Mesodermal cell (in vitro differentiated cells): ENCODE measurements at regions not wholly inside any gene's neighbourhood (a gene's known extent, or its start where the extent isn't known, plus 50 kb on each side); places are given as distances from the start of the nearest gene placed in this dataset.

Source experiments
- H3K27ac ChIP-seq: 2 replicates; pipeline ENCODE4 v1.7.0; 2013; ENCODE audit warnings: mild to moderate bottlenecking, low read depth, low read length, moderate library complexity; ENCODE audit not compliant: severe bottlenecking
- H3K36me3 ChIP-seq: 2 replicates; pipeline ENCODE4 v1.7.1; 2013; ENCODE audit warnings: mild to moderate bottlenecking, low read length, moderate library complexity; ENCODE audit not compliant: control insufficient read depth, insufficient read depth
- H3K4me1 ChIP-seq: one replicate; pipeline ENCODE4 v1.7.1; 2013; ENCODE audit warnings: mild to moderate bottlenecking, low read length; ENCODE audit not compliant: insufficient read depth, control insufficient read depth, poor library complexity, severe bottlenecking
- H3K4me3 ChIP-seq: 2 replicates; pipeline ENCODE4 v1.7.0; 2013; ENCODE audit warnings: low read length, control low read depth, mild to moderate bottlenecking; ENCODE audit not compliant: insufficient read depth, poor library complexity, severe bottlenecking; ENCODE audit errors: extremely low read depth
- H3K9me3 ChIP-seq: 2 replicates; pipeline ENCODE4 v1.7.1; 2013; ENCODE audit warnings: mild to moderate bottlenecking, low read length, moderate library complexity; ENCODE audit not compliant: control insufficient read depth
- WGBS, 2 experiments: methylation state at CpG; one replicate each; pipeline ENCODE4 v1.1.5; 2013; ENCODE audit warnings: missing lambda C conversion rate in 2 of 2; ENCODE audit not compliant: insufficient coverage in 2 of 2; 5-methylcytosine and 5-hydroxymethylcytosine counted together

DNA sequence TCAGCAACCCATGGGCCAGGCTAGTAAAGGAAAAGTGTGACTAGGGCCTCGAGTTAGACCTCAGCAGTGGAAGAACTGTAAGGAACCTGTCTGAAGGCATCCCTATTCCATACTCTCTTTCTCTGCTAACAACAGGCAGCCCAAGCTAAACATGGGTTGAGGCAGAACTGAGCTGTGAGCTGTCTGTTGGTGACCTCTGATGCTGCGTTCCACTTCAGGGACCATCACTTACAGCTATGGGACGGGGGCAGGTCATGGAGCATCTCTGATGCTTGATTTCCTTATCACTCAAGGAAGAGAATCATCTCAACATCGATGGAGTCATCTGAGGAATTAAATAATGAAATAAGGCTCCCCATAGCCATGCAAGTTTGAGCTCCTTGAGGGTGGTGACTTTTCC is 174.8 kb downstream of the ACTL7B start:
- no peaks in the 10 kb centered on the region for H3K4me1 ChIP-seq
- 90 to 92% methylated on average over 2 of the region's 4 CpGs for WGBS, 2 experiments
- no peak overlapping the region for H3K27ac ChIP-seq
- H3K36me3 ChIP-seq, result no peaks in the 10 kb centered on the region
- H3K4me3 ChIP-seq, result no peak overlapping the region
- no peaks in the 10 kb centered on the region for H3K9me3 ChIP-seq

GRCh38 chr9:108677776-108678175 is 178.0 kb downstream of the ACTL7B start:
- H3K36me3 ChIP-seq, result no peaks in the 10 kb centered on the region
- no peak overlapping the region for H3K27ac ChIP-seq
- H3K9me3 ChIP-seq, result no peaks in the 10 kb centered on the region
- 87 to 95% methylated on average over 3 to 5 of the region's 6 CpGs for WGBS, 2 experiments
- no peaks in the 10 kb centered on the region for H3K4me1 ChIP-seq
- H3K4me3 ChIP-seq, result no peak overlapping the region

DNA sequence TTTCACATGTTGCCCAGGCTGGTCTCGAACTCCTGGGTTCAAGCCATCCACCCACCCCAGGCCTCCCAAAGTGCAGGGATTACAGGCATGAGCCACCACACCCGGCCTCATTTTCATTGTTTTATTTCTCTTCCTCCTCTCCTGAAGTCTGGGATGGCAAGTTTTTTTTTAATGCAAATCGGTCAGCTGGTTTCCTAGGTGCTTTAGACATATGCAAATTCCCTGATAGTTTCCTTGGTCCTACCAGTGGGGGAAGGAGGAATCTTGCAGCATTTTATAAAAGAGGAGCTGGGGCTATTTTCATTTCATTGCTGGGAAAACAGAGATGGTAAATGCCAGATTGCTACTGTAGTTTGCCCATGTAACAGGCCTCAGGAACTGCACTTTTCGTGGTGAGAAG is 179.4 kb downstream of the ACTL7B start:
- Histone ChIP-seq H3K27ac (no peak overlapping the region), H3K4me3 (no peak overlapping the region), H3K4me1 (no peaks in the 10 kb centered on the region), H3K36me3 (no peaks in the 10 kb centered on the region), H3K9me3 (no peaks in the 10 kb centered on the region)
- 44 to 59% methylated on average over 1 to 4 of the region's 4 CpGs for WGBS, 2 experiments

DNA sequence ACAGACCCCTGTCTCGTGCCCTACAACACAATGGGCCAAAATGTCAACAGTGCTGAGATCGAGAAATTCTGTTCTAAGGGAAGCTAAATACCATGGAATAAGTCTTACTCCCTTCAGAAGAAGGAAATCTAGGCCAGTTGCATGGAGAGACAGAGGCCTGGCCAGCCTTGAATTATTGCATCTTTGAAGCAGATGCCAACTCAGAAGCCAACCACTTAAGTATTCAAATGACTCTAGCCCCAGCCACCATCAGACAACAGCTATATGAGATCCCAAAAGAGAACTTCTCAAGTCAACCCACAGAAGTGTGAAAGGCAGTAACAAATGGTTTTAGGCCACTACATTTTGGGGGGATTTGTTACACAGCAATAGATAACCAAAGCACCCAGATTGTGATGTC is 180.1 kb downstream of the ACTL7B start:
- Histone ChIP-seq H3K27ac (no peak overlapping the region), H3K4me1 (no peaks in the 10 kb centered on the region), H3K36me3 (no peaks in the 10 kb centered on the region), H3K4me3 (no peak overlapping the region), H3K9me3 (no peaks in the 10 kb centered on the region)
- WGBS, 2 experiments, result 89 to 90% methylated on average over 2 of the region's 2 CpGs

DNA sequence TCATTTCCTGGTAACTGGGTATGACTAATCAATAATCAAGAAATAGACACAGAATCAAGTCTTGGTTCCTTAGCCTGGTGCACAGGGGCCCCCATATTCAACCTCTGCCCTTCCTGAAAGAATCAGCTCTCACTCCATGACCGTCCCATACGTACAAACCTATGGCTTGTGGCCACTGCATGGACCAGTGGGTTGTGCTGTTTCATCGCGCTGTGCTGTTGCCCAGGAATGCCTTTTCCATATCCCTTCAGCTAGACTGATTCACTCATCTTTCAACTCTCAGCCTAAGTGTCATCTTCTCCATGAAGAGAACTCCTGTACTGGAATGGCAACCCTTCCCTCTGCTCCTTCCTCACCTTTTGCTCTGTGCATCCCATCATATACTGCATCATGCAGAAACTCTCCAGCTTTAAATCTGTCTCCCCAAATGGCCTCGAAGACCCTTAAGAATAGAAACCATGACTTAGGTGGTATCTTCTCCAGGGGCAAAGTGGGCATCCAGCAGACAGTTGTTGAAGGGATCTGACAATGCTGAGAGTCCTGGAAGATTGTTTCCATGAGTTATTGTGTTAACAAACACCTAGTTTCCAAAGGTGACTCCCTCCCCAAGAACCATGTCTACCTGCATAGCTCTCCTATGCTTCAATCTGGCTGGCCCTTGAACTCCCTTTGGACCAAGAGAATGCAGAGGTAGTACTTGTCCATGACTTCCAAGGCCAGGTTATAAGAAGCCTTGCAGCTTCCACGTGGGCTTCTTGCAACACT is 180.8 kb downstream of the ACTL7B start:
- H3K4me1 ChIP-seq, result no peaks in the 10 kb centered on the region
- H3K9me3 ChIP-seq, result no peaks in the 10 kb centered on the region
- H3K36me3 ChIP-seq, result no peaks in the 10 kb centered on the region
- WGBS, 2 experiments, result 89 to 94% methylated on average over 4 to 5 of the region's 6 CpGs
- H3K27ac ChIP-seq, result no peak overlapping the region
- no peak overlapping the region for H3K4me3 ChIP-seq

DNA sequence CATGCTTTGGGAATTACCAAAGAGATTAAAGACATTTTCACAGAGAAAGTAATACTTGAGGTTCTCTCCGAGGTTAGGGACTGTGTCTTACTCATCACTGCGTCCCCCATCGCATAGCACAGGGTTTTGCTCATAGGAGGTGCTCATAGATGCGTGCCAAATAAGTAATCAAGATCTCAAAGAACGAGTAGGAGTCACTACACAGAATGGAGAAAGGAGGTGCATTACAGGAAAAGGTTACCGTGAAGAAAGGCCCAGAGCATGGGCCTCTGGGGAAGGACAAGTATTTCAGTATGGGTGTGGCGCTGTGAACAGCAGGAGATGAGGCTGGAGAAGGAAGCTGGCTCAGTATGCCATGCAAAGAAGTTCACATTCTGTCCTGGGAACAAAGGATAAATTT is 182.4 kb downstream of the ACTL7B start:
- no peaks in the 10 kb centered on the region for H3K36me3 ChIP-seq
- no peaks in the 10 kb centered on the region for H3K9me3 ChIP-seq
- peaks cover 3% of the 10 kb centered on the region for H3K4me1 ChIP-seq
- 87 to 92% methylated on average over 7 of the region's 7 CpGs for WGBS, 2 experiments
- H3K27ac ChIP-seq, result no peak overlapping the region
- no peak overlapping the region for H3K4me3 ChIP-seq

DNA sequence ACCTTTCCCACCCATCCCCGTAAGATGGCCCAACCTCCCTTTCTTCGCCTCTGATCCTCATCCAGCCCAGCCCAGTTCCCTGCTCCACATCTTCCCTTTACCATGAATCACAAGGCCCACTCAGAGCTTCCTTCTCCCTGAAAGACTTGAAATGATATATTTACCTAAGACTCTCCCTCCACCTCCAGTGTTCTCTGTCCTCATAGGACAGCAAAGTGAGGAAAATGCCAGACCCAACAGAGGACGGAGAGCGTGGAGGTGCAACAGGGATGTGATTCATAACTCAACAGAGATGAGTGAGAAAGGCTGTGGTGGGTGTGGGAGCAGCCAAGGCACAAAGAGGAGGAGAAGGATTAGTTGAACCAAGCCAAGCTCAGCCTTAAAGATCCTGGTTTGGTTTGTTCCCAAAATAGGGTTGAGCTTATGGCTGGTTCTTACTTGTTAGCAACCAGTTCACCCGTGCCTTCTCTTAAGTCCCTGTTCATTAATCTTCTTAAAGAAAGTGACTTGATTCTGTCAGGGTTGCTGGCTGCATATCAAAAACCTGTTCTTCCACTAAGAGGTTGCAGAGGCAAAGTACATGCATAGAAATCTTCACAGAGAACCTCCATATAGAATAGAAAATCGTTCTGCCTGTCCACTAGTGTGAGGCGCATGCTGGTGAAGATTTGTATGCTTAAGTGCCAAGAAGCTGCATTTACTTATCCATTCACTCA is 183.2 kb downstream of the ACTL7B start:
- Histone ChIP-seq H3K4me1 (peaks cover 3% of the 10 kb centered on the region), H3K27ac (no peak overlapping the region), H3K9me3 (no peaks in the 10 kb centered on the region), H3K36me3 (no peaks in the 10 kb centered on the region), H3K4me3 (no peak overlapping the region)
- 100% methylated on average over 5 of the region's 7 CpGs for WGBS, 2 experiments

DNA sequence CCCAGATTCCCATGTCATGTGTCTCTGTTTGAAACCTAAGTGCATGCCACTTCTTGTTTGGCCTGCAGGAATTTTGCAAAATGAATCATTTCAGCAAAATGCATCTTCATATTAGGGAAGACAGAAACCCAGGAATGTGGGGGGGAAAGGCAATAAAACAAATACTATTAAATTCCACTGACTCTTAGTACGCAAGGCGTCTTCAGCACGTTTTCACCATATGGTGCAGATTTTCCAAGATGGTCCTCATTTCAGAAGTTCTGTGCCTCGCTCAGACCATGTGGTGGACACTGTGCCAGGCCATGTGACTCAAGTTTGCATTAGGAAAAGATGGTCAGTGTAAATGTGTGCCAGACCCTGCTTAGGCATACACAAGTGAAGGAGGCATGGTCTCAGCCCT is 184.0 kb downstream of the ACTL7B start:
- no peaks in the 10 kb centered on the region for H3K9me3 ChIP-seq
- H3K4me1 ChIP-seq, result peaks cover 3% of the 10 kb centered on the region
- H3K4me3 ChIP-seq, result no peak overlapping the region
- H3K27ac ChIP-seq, result no peak overlapping the region
- H3K36me3 ChIP-seq, result no peaks in the 10 kb centered on the region
- whole genome bisulfite sequencing, 2 experiments, result 84 to 90% methylated on average over 4 of the region's 4 CpGs

- WGBS, 2 experiments, result 78 to 100% methylated on average over 1 to 3 of the region's 5 CpGs
Measured at GRCh38 chr9:108671176-108671575, 184.6 kb downstream of the ACTL7B start.

DNA sequence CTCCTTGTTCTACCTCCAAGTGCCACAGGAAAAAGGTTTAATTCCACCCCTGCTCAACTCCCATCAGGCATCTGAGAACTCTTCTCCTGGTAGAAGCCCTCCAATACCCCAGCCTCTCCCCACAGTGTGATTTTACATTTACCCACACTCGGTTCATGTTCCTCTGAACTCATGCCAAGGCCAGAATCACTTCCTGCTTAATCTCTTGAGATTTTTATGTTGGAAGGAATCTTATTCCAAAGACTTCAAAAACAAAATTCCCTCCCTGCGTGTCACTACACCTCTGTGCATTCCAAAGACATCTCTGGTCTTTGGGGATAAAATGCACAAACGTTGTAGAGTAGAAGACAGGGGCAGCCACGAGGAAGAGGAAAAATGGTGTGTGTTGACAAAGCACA is 186.8 kb downstream of the ACTL7B start:
- Histone ChIP-seq H3K4me3 (no peak overlapping the region), H3K4me1 (peaks cover 3% of the 10 kb centered on the region), H3K36me3 (no peaks in the 10 kb centered on the region), H3K9me3 (no peaks in the 10 kb centered on the region), H3K27ac (no peak overlapping the region)
- 79% methylated on average over 2 of the region's 4 CpGs; no CpG with 5 or more reads in 1 of the 2 experiments for WGBS, 2 experiments

More at GRCh38 chr9:108671176-108671575, 184.6 kb downstream of the ACTL7B start:
- no peaks in the 10 kb centered on the region for H3K9me3 ChIP-seq
- H3K4me1 ChIP-seq, result peaks cover 3% of the 10 kb centered on the region
- no peak overlapping the region for H3K4me3 ChIP-seq
- no peak overlapping the region for H3K27ac ChIP-seq
- no peaks in the 10 kb centered on the region for H3K36me3 ChIP-seq
